ENCODE measurements at regions not wholly inside any gene's neighbourhood (a gene's known extent, or its start where the extent isn't known, plus 50 kb on each side); places are given as distances from the start of the nearest gene placed in this dataset.

DNA sequence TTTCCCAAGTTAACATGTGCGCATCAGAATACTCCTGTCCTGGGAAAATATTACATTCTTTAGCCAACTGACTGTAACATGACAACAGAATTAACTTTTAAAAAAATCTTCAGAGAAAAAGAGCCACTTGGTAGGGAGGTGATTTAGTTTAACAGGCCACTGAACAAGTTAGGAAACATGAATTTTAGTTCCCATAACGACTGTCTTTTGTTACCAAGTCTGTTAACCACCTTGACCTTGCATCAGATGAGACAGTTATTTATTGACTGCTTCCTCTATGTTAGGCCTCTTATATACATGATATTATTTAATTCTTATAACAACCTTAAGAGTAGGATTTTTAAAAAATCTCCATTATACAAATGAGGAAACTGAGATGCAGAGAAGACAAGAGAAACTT lies 268.6 kb downstream of the NDFIP2 start:
- no peak for TF ChIP-seq SIN3A (IDR thresholded peaks at IDR 0.05; ENCODE audit: borderline replicate concordance, insufficient read depth, low read length)
- TF ChIP-seq FOXP2 (optimal IDR thresholded peaks at IDR 0.05; ENCODE audit: borderline replicate concordance, extremely low read depth, extremely low read length, insufficient read depth): no peak
- TF ChIP-seq POLR2AphosphoS5 (IDR thresholded peaks at IDR 0.05; ENCODE audit: low read depth, low read length): no peak
- TF ChIP-seq TAF1 (IDR thresholded peaks at IDR 0.05; ENCODE audit: borderline replicate concordance, insufficient read depth, low read length): no peak
- TF ChIP-seq, protein P1, sequence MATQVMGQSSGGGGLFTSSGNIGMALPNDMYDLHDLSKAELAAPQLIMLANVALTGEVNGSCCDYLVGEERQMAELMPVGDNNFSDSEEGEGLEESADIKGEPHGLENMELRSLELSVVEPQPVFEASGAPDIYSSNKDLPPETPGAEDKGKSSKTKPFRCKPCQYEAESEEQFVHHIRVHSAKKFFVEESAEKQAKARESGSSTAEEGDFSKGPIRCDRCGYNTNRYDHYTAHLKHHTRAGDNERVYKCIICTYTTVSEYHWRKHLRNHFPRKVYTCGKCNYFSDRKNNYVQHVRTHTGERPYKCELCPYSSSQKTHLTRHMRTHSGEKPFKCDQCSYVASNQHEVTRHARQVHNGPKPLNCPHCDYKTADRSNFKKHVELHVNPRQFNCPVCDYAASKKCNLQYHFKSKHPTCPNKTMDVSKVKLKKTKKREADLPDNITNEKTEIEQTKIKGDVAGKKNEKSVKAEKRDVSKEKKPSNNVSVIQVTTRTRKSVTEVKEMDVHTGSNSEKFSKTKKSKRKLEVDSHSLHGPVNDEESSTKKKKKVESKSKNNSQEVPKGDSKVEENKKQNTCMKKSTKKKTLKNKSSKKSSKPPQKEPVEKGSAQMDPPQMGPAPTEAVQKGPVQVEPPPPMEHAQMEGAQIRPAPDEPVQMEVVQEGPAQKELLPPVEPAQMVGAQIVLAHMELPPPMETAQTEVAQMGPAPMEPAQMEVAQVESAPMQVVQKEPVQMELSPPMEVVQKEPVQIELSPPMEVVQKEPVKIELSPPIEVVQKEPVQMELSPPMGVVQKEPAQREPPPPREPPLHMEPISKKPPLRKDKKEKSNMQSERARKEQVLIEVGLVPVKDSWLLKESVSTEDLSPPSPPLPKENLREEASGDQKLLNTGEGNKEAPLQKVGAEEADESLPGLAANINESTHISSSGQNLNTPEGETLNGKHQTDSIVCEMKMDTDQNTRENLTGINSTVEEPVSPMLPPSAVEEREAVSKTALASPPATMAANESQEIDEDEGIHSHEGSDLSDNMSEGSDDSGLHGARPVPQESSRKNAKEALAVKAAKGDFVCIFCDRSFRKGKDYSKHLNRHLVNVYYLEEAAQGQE (IDR thresholded peaks at IDR 0.05; ENCODE audit: insufficient read depth in 1 of 2, low read depth in 2 of 2, low read length in 2 of 2): no peak

DNA sequence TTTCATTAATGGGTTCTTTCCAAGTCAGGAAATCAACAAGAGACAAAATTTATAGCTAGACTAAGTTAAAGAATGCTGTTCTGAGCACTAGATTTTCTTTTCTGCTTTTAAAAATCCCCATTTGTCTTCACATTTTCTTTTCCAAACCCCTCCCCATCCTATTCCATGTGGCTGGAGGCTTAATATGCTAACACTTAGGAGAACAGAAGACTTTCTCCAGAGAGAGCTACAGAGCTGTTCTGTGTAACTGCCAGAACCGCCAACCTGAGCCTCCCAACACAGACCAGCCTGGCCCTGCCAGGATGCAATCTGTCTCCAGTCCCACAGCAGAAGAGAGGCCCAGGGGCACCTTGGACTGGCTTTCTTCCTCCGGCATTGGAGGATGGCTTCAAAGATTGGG lies 264.1 kb downstream of the NDFIP2 start:
- TF ChIP-seq FOXP2 (optimal IDR thresholded peaks at IDR 0.05; ENCODE audit: borderline replicate concordance, extremely low read depth, extremely low read length, insufficient read depth) (no peak), POLR2AphosphoS5 (IDR thresholded peaks at IDR 0.05; ENCODE audit: low read depth, low read length) (no peak), SIN3A (IDR thresholded peaks at IDR 0.05; ENCODE audit: borderline replicate concordance, insufficient read depth, low read length) (no peak), TAF1 (IDR thresholded peaks at IDR 0.05; ENCODE audit: borderline replicate concordance, insufficient read depth, low read length) (no peak)
- TF ChIP-seq, protein P1 (IDR thresholded peaks at IDR 0.05; ENCODE audit: insufficient read depth in 1 of 2, low read depth in 2 of 2, low read length in 2 of 2): no peak

DNA sequence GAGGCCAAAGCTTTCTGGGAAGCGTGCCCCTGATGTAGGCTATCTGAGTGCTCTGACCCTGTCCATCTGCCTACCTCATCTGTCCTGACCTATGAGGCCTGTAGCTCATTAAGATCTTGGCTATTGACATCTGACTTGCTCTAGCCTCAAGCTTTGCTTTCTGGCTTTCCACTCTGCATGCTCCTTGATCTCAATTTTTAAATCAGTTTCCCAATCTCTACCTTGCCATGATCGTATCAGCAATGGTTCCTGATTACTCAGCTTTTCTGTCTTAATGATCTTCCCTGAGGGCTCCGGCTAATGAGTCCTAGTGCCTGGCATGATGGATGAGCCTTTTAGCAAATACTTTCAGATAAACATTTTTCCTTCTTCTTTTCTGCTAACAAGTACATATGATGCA lies 262.0 kb downstream of the NDFIP2 start:
- TF ChIP-seq, protein P1 (IDR thresholded peaks at IDR 0.05; ENCODE audit: insufficient read depth in 1 of 2, low read depth in 2 of 2, low read length in 2 of 2): no peak
- TF ChIP-seq POLR2AphosphoS5 (IDR thresholded peaks at IDR 0.05; ENCODE audit: low read depth, low read length): no peak
- no peak for TF ChIP-seq TAF1 (IDR thresholded peaks at IDR 0.05; ENCODE audit: borderline replicate concordance, insufficient read depth, low read length)
- TF ChIP-seq FOXP2 (optimal IDR thresholded peaks at IDR 0.05; ENCODE audit: borderline replicate concordance, extremely low read depth, extremely low read length, insufficient read depth): no peak
- TF ChIP-seq SIN3A (IDR thresholded peaks at IDR 0.05; ENCODE audit: borderline replicate concordance, insufficient read depth, low read length): no peak

DNA sequence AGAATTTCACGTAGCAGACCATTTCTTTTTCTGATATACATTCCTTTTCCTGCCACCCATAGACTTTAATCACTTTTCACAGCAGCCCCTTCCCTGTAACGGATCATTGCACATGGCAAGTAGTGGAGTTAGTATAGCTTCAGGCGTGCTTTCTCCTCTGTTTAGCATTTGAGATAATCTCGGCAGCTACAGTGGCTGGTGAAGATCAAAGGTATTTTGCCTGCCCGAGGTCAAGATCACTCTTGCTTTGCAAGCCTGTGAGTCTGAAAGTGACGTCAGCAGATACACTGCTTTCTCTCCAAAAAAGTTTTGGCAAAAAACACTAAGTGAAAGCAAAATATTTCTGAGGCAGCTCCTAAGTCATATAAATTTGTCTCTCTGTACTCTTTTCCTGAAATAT lies 260.0 kb downstream of the NDFIP2 start:
- no peak for TF ChIP-seq TAF1 (IDR thresholded peaks at IDR 0.05; ENCODE audit: borderline replicate concordance, insufficient read depth, low read length)

DNA sequence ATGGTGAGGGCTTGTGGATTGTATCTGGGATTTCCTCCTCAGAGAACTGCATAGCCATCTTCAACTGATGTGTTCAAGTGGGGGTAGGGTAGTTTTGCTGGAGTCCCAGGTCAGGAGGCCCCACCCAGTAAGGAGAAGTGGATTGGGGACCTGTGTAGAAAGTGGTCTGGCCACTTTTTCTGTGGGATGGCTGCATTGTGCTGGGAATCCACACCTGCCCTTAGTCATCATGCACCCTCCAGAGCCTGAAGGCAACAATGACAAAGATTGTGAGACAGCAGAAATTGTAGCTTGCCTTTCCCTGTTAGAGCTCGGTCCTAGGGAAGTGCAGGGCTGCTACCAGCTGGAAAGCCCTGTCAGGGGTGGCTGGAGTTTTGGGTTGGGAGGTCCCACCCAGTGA lies 255.4 kb downstream of the NDFIP2 start:
- no peak for TF ChIP-seq POLR2AphosphoS5 (IDR thresholded peaks at IDR 0.05; ENCODE audit: low read depth, low read length)
- no peak for TF ChIP-seq SIN3A (IDR thresholded peaks at IDR 0.05; ENCODE audit: borderline replicate concordance, insufficient read depth, low read length)
- TF ChIP-seq, protein P1 (IDR thresholded peaks at IDR 0.05; ENCODE audit: insufficient read depth in 1 of 2, low read depth in 2 of 2, low read length in 2 of 2): no peak
- TF ChIP-seq TAF1 (IDR thresholded peaks at IDR 0.05; ENCODE audit: borderline replicate concordance, insufficient read depth, low read length): no peak
- TF ChIP-seq FOXP2 (optimal IDR thresholded peaks at IDR 0.05; ENCODE audit: borderline replicate concordance, extremely low read depth, extremely low read length, insufficient read depth): no peak

Data from PFSK-1 (cell line).